GM23338 (cell line): ENCODE measurements at regions not wholly inside any gene's neighbourhood (a gene's known extent, or its start where the extent isn't known, plus 50 kb on each side); places are given as distances from the start of the nearest gene placed in this dataset.

ENCODE experiments used
- EZH2 ChIP-seq: fragments of 200-600 bp; sonication (generic); IDR thresholded peaks from one replicate; pipeline ENCODE4 v1.8.0; 2017; ENCODE audit warnings: antibody characterized with exemption, mild to moderate bottlenecking, low read depth; ENCODE audit not compliant: unreplicated experiment
- TF ChIP-seq, protein P1 (sequence below), 2 experiments: fragments of 200-600 bp in 1 of 2; sonication (generic) in 1 of 2; conservative IDR thresholded peaks; 2 replicates each; pipeline versions ENCODE4 v1.5.1 to v1.6.1; 2016 to 2017; ENCODE audit warnings: antibody characterized with exemption in 2 of 2, low read depth in 2 of 2, mild to moderate bottlenecking in 2 of 2, moderate library complexity in 1 of 2

DNA sequence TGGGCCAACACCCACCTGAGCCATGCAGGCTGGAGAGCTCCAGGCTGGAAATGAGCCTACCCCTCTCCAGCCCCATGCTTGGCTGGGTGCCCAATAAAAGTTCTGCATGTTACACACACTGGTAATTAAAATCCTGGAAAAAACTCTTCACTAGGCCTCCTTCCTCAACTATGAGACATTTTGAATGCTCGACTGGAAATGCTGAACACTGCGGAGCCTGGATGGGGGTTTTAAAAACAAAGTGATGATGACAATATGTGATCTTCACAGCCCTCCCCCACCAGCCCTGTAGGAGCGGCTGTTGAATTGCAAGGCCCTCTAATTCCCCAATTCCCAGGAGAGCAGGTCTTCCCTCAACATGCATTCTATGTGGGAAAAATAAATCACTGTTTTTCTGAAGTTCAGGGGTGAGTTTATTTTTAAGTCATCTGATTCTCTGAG lies 179.2 kb downstream of the TTC32 start:
- no peak for TF ChIP-seq EZH2
- TF ChIP-seq, protein P1, sequence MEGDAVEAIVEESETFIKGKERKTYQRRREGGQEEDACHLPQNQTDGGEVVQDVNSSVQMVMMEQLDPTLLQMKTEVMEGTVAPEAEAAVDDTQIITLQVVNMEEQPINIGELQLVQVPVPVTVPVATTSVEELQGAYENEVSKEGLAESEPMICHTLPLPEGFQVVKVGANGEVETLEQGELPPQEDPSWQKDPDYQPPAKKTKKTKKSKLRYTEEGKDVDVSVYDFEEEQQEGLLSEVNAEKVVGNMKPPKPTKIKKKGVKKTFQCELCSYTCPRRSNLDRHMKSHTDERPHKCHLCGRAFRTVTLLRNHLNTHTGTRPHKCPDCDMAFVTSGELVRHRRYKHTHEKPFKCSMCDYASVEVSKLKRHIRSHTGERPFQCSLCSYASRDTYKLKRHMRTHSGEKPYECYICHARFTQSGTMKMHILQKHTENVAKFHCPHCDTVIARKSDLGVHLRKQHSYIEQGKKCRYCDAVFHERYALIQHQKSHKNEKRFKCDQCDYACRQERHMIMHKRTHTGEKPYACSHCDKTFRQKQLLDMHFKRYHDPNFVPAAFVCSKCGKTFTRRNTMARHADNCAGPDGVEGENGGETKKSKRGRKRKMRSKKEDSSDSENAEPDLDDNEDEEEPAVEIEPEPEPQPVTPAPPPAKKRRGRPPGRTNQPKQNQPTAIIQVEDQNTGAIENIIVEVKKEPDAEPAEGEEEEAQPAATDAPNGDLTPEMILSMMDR (conservative IDR thresholded peaks at IDR 0.05; ENCODE audit: low read depth in 2 of 2): no peak
